Breast epithelium (tissue), 4 donors: ENCODE measurements at regions not wholly inside any gene's neighbourhood (a gene's known extent, or its start where the extent isn't known, plus 50 kb on each side); places are given as distances from the start of the nearest gene placed in this dataset.

Experiments used
- DNase-seq, 2 donors: peaks; one replicate each; pipeline ENCODE4 v3.0.0-alpha.2; 2019; ENCODE audit warnings: low spot score in 2 of 2
- H3K27ac ChIP-seq, 2 donors: fragments of 200-600 bp; sonication (generic) in 1 of 2; one replicate each; pipeline ENCODE4 v1.5.1; 2016 to 2019; ENCODE audit warnings: mild to moderate bottlenecking in 1 of 2
- H3K27me3 ChIP-seq, 2 donors: fragments of 200-600 bp; sonication (generic) in 1 of 2; one replicate each; pipeline versions ENCODE4 v1.5.1 to v1.6.0; 2017 to 2019; ENCODE audit warnings: control low read depth in 1 of 2, mild to moderate bottlenecking in 1 of 2
- H3K36me3 ChIP-seq: fragments of 200-600 bp; one replicate; pipeline ENCODE4 v1.5.1; 2019
- H3K4me1 ChIP-seq, 2 donors: fragments of 200-600 bp; sonication (generic); one replicate each; pipeline ENCODE4 v1.5.1; 2016 to 2019; ENCODE audit warnings: control low read depth in 1 of 2
- H3K4me3 ChIP-seq, 3 donors: fragments of 200-600 bp; sonication (generic); 1 replicate in 2 of 3; 2 replicates in 1 of 3; pipeline ENCODE4 v1.5.1; 2016 to 2019; ENCODE audit warnings: mild to moderate bottlenecking in 3 of 3, moderate library complexity in 2 of 3
- H3K9me3 ChIP-seq, 2 donors: fragments of 200-600 bp; sonication (generic) in 1 of 2; one replicate each; pipeline ENCODE4 v1.5.1; 2016 to 2019; ENCODE audit warnings: control low read depth in 1 of 2
- CTCF ChIP-seq, 3 donors: fragments of 450-650 bp; IDR thresholded peaks; one replicate each; pipeline ENCODE4 v1.5.1; 2016 to 2017; ENCODE audit warnings: antibody characterized with exemption in 3 of 3, mild to moderate bottlenecking in 3 of 3, moderate library complexity in 3 of 3
- POLR2A ChIP-seq: fragments of 450-650 bp; IDR thresholded peaks from one replicate; pipeline ENCODE4 v1.6.1; 2016; ENCODE audit warnings: antibody characterized with exemption, mild to moderate bottlenecking, moderate library complexity
- POLR2AphosphoS5 ChIP-seq, 3 donors: sonication (generic); formaldehyde crosslinking; IDR thresholded peaks; one replicate each; pipeline ENCODE4 v1.6.1; 2017; ENCODE audit warnings: antibody characterized with exemption in 3 of 3
- intact Hi-C: fragments of 100-400 bp; cut with DNase I; formaldehyde crosslinking; loops from one replicate; pipeline ENCODE4 v1.15.1; 2023; ENCODE audit warnings: low total_unique reads

- intact Hi-C loops, result no loop called here
- no peaks in the 10 kb centered on the region for H3K36me3 ChIP-seq
- no peaks in the 10 kb centered on the region for H3K9me3 ChIP-seq
- no peak for DNase-seq
- TF ChIP-seq POLR2AphosphoS5 (IDR thresholded peaks at IDR 0.05), result no peak
- TF ChIP-seq CTCF (IDR thresholded peaks at IDR 0.05), result no peak
- TF ChIP-seq POLR2A, result no peak
- H3K4me3 ChIP-seq, result no peak overlapping the region
- H3K27ac ChIP-seq, result no peak overlapping the region
- no peaks in the 10 kb centered on the region for H3K4me1 ChIP-seq
- no peaks in the 10 kb centered on the region for H3K27me3 ChIP-seq
Measured at GRCh38 chr12:43290836-43291235, 261.2 kb downstream of the ADAMTS20 start.

- peak overlapping the region in 1 of 2 donors; percentile 40 for H3K27ac ChIP-seq
- H3K4me1 ChIP-seq, result peaks cover 0 to 6% of the 10 kb centered on the region in 2 donors
- intact Hi-C loops, result no loop called here
- H3K27me3 ChIP-seq, result no peaks in the 10 kb centered on the region
- TF ChIP-seq POLR2A (no peak), POLR2AphosphoS5 (IDR thresholded peaks at IDR 0.05) (peak in 1 of 3 donors; percentile 39)
- H3K36me3 ChIP-seq, result no peaks in the 10 kb centered on the region
- DNase-seq, result no peak
- H3K9me3 ChIP-seq, result no peaks in the 10 kb centered on the region
- H3K4me3 ChIP-seq, result peak overlapping the region in 2 of 3 donors; percentile 3 to 16
Measured at GRCh38 chr12:43289426-43289801, 262.6 kb downstream of the ADAMTS20 start.

GRCh38 chr12:43288671-43289425, 263.2 kb downstream of the ADAMTS20 start:
- no peak for DNase-seq
- Histone ChIP-seq H3K9me3 (no peaks in the 10 kb centered on the region), H3K27ac (no peak overlapping the region), H3K4me3 (peak overlapping the region in 2 of 3 donors; percentile 3 to 16), H3K27me3 (no peaks in the 10 kb centered on the region), H3K36me3 (no peaks in the 10 kb centered on the region), H3K4me1 (peaks cover 0 to 7% of the 10 kb centered on the region in 2 donors)
- TF ChIP-seq CTCF (IDR thresholded peaks at IDR 0.05) (no peak), POLR2AphosphoS5 (IDR thresholded peaks at IDR 0.05) (no peak), POLR2A (no peak)
- intact Hi-C loops, result no loop called here

- no peaks in the 10 kb centered on the region for H3K27me3 ChIP-seq
- TF ChIP-seq POLR2AphosphoS5 (IDR thresholded peaks at IDR 0.05) (no peak), CTCF (IDR thresholded peaks at IDR 0.05) (no peak), POLR2A (no peak)
- no peak overlapping the region for H3K27ac ChIP-seq
- no peaks in the 10 kb centered on the region for H3K36me3 ChIP-seq
- no peak overlapping the region for H3K4me3 ChIP-seq
- DNase-seq, result no peak
- peaks cover 0 to 7% of the 10 kb centered on the region in 2 donors for H3K4me1 ChIP-seq
- no peaks in the 10 kb centered on the region for H3K9me3 ChIP-seq
- intact Hi-C loops, result no loop called here
Measured at GRCh38 chr12:43287706-43288383, 264.2 kb downstream of the ADAMTS20 start.

GRCh38 chr12:43286986-43287385, 265.0 kb downstream of the ADAMTS20 start:
- no peak for DNase-seq
- TF ChIP-seq POLR2A (no peak), CTCF (IDR thresholded peaks at IDR 0.05) (no peak), POLR2AphosphoS5 (IDR thresholded peaks at IDR 0.05) (no peak)
- no peaks in the 10 kb centered on the region for H3K36me3 ChIP-seq
- H3K9me3 ChIP-seq, result no peaks in the 10 kb centered on the region
- no peaks in the 10 kb centered on the region for H3K27me3 ChIP-seq
- H3K27ac ChIP-seq, result no peak overlapping the region
- peaks cover 0 to 7% of the 10 kb centered on the region in 2 donors for H3K4me1 ChIP-seq
- intact Hi-C loops, result no loop called here
- no peak overlapping the region for H3K4me3 ChIP-seq
